ENCODE measurements at regions not wholly inside any gene's neighbourhood (a gene's known extent, or its start where the extent isn't known, plus 50 kb on each side); places are given as distances from the start of the nearest gene placed in this dataset.

DNA sequence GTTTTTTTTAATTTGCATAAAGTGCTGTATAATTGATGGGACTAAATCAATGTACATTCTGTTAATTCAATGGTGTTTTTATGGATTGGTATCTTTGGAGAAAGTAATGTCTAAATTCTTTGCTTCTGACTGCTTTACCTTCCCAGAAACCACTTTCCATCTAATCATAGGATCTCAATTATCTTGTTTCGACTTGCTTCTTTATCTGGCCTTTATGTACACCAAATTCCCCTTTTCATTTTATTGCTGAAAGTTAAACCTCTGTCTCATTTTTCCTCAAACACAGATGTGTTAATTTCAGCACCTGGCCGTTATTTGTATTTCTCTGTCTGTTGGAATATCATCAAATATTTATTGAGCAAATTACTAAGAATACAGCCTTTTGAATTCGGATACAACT, 287.3 kb upstream of the GBE1 start:
- WGBS (ENCODE audit: insufficient coverage): 80% methylated on average over 1 of the region's 3 CpGs
- Mint-ChIP-seq H3K27me3 (ENCODE audit: low read depth in 3 of 3) (no peaks in the 10 kb centered on the region), H3K4me3 (no peak overlapping the region), H3K9me3 (no peaks in the 10 kb centered on the region), H3K4me1 (no peaks in the 10 kb centered on the region), H3K27ac (no peak overlapping the region), H3K36me3 (no peaks in the 10 kb centered on the region)
- H3K36me3 ChIP-seq (replicated peaks in 1 of 2; ENCODE audit: control insufficient read depth in 1 of 2, insufficient read depth in 2 of 2, low read length in 2 of 2): no peaks in the 10 kb centered on the region
- H3K27me3 ChIP-seq (ENCODE audit: control insufficient read depth in 2 of 2, insufficient read depth in 2 of 2, low read length in 2 of 2): no peaks in the 10 kb centered on the region
- H4K20me1 ChIP-seq (ENCODE audit: insufficient read depth, low read length): no peaks in the 10 kb centered on the region
- intact Hi-C loops (cut with micrococcal nuclease): no loop called here
- H3K9ac ChIP-seq (ENCODE audit: insufficient read depth, low read length, poor library complexity, severe bottlenecking): no peak overlapping the region
- no peaks in the 10 kb centered on the region for H3K79me2 ChIP-seq (ENCODE audit: insufficient read depth, low read length)
- H3K4me3 ChIP-seq (replicated peaks in 1 of 3; ENCODE audit: low read depth in 2 of 3, low read length in 3 of 3): no peak overlapping the region
- H3K4me1 ChIP-seq (ENCODE audit: control insufficient read depth in 1 of 2, insufficient read depth in 2 of 2, low read length in 2 of 2): no peaks in the 10 kb centered on the region
- no peaks in the 10 kb centered on the region for H3K9me3 ChIP-seq (replicated peaks in 1 of 2; ENCODE audit: control insufficient read depth in 1 of 2, insufficient read depth in 1 of 2, low read length in 2 of 2)
- H3K4me2 ChIP-seq (replicated peaks; ENCODE audit: extremely low read depth, low read length, poor library complexity, severe bottlenecking): no peak overlapping the region
- no peak for DNase-seq
- H2AFZ ChIP-seq (ENCODE audit: insufficient read depth, low read depth, low read length, poor library complexity, severe bottlenecking): no peak overlapping the region
- TF ChIP-seq, protein P1, sequence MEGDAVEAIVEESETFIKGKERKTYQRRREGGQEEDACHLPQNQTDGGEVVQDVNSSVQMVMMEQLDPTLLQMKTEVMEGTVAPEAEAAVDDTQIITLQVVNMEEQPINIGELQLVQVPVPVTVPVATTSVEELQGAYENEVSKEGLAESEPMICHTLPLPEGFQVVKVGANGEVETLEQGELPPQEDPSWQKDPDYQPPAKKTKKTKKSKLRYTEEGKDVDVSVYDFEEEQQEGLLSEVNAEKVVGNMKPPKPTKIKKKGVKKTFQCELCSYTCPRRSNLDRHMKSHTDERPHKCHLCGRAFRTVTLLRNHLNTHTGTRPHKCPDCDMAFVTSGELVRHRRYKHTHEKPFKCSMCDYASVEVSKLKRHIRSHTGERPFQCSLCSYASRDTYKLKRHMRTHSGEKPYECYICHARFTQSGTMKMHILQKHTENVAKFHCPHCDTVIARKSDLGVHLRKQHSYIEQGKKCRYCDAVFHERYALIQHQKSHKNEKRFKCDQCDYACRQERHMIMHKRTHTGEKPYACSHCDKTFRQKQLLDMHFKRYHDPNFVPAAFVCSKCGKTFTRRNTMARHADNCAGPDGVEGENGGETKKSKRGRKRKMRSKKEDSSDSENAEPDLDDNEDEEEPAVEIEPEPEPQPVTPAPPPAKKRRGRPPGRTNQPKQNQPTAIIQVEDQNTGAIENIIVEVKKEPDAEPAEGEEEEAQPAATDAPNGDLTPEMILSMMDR (IDR thresholded peaks at IDR 0.05): no peak
- no peak overlapping the region for H3K27ac ChIP-seq (ENCODE audit: low read depth in 1 of 2, low read length in 2 of 2)

DNA sequence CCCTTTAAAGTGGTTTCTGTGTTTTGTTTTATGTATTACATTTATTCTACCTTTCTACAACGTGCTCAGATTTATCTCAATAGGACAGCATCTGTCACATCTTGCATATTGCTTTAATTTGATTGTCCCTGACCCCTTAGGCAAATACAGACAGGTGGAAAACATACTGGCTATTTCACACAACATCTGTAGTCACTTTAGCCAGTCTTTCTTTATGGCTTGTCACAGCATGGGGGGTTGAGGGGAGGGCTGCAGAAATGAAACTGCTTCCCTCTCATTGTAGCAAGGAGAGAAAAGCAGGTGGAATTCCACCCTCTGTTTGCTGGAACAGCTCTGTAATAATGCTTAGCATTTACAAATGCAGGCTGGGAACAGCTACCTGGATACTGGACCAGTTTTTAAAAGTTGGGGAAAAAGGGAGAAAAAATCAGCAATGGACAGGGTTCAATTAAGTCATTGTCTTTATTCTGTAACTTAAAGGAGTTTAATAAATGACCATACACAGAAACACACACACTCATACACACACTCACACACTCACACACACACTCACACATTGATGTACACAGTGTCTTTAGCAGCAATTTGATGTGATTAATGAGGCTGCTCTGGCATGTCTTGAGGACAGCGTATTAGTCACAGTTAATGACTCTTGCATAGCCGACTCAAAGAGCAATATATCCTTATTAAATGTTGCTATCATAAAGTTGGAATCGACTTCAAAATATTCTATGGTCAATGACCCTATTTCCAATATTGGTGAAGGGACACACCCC, 283.7 kb upstream of the GBE1 start:
- H3K27me3 ChIP-seq (ENCODE audit: control insufficient read depth in 2 of 2, insufficient read depth in 2 of 2, low read length in 2 of 2): no peaks in the 10 kb centered on the region
- Mint-ChIP-seq H3K36me3 (no peaks in the 10 kb centered on the region), H3K4me3 (no peak overlapping the region), H3K27me3 (ENCODE audit: low read depth in 3 of 3) (no peaks in the 10 kb centered on the region), H3K4me1 (no peaks in the 10 kb centered on the region), H3K9me3 (peaks cover 0 to 2% (median 0%) of the 10 kb centered on the region in 7 donors), H3K27ac (no peak overlapping the region)
- H3K79me2 ChIP-seq (ENCODE audit: insufficient read depth, low read length): no peaks in the 10 kb centered on the region
- H3K36me3 ChIP-seq (replicated peaks in 1 of 2; ENCODE audit: control insufficient read depth in 1 of 2, insufficient read depth in 2 of 2, low read length in 2 of 2): no peaks in the 10 kb centered on the region
- no peaks in the 10 kb centered on the region for H3K9me3 ChIP-seq (replicated peaks in 1 of 2; ENCODE audit: control insufficient read depth in 1 of 2, insufficient read depth in 1 of 2, low read length in 2 of 2)
- no peak overlapping the region for H3K27ac ChIP-seq (ENCODE audit: low read depth in 1 of 2, low read length in 2 of 2)
- H3K4me2 ChIP-seq (replicated peaks; ENCODE audit: extremely low read depth, low read length, poor library complexity, severe bottlenecking): no peak overlapping the region
- H3K9ac ChIP-seq (ENCODE audit: insufficient read depth, low read length, poor library complexity, severe bottlenecking): no peak overlapping the region
- intact Hi-C loops (cut with micrococcal nuclease): no loop called here
- 80% methylated on average over 1 of the region's 4 CpGs for WGBS (ENCODE audit: insufficient coverage)
- no peak overlapping the region for H3K4me3 ChIP-seq (replicated peaks in 1 of 3; ENCODE audit: low read depth in 2 of 3, low read length in 3 of 3)
- H4K20me1 ChIP-seq (ENCODE audit: insufficient read depth, low read length): no peaks in the 10 kb centered on the region
- H3K4me1 ChIP-seq (ENCODE audit: control insufficient read depth in 1 of 2, insufficient read depth in 2 of 2, low read length in 2 of 2): no peaks in the 10 kb centered on the region
- TF ChIP-seq, protein P1 (IDR thresholded peaks at IDR 0.05): no peak
- H2AFZ ChIP-seq (ENCODE audit: insufficient read depth, low read depth, low read length, poor library complexity, severe bottlenecking): no peak overlapping the region
- no peak for DNase-seq

All from CD14-positive monocyte (primary cell).